SKM-1 treated with dmso at 0.1 percent for 144 hours (cell line): ENCODE measurements at regions not wholly inside any gene's neighbourhood (a gene's known extent, or its start where the extent isn't known, plus 50 kb on each side); places are given as distances from the start of the nearest gene placed in this dataset.
"Not testable (repeated sequence)": the region's sequence is repeated elsewhere in the genome, so short reads cannot be mapped to it uniquely, and the experiment has no call there.

Source experiments
- DNase-seq: peaks from one replicate; lab custom pipeline; 2025; ENCODE audit not compliant: unreplicated experiment; lab: John Stamatoyannopoulos, UW

GRCh38 chr13:50762969-50763567 is 80.4 kb downstream of the DLEU7 start:
- no peak for DNase-seq

GRCh38 chr13:50766013-50766412 is 77.5 kb downstream of the DLEU7 start:
- DNase-seq = no peak

GRCh38 chr13:50766695-50767094 is 76.8 kb downstream of the DLEU7 start:
- DNase-seq = no peak

- not testable (repeated sequence) for DNase-seq
Measured at GRCh38 chr13:50772881-50773280, 70.6 kb downstream of the DLEU7 start.
